K562 (cell line): ENCODE measurements at regions not wholly inside any gene's neighbourhood (a gene's known extent, or its start where the extent isn't known, plus 50 kb on each side); places are given as distances from the start of the nearest gene placed in this dataset.
A peak's percentile ranks its signal among the peaks of the same experiment; 100 is the strongest.

Source experiments
- ATAC-seq: fragments of 200-7000 bp; cut with Tn5 transposase; 3 replicates; pipeline ENCODE4 v1.9.1; 2020; ENCODE audit warnings: moderate library complexity
- BruUV-seq: library from RNA; stranded (reverse); fragments of 400-500 nt; replicated peaks from 2 replicates; lab custom pipeline; 2021; lab: Mats Ljungman, UMichigan
- CTCF ChIA-PET: fragments of 300-600 bp; formaldehyde crosslinking; extraction: SDS; loops from one replicate; lab custom pipeline; 2021; ENCODE audit warnings: low intra/inter-chr PET ratio; lab: Yijun Ruan, JAX
- POLR2A ChIA-PET: fragments of 300-600, 350-650 bp; sonication (Branson Sonifier 250); formaldehyde crosslinking; extraction: SDS; loops from one replicate; lab custom pipeline; 2021; ENCODE audit warnings: antibody characterized with exemption, inconsistent platforms; lab: Yijun Ruan, JAX
- DNase-seq, 4 experiments: peaks; one replicate each; pipeline versions ENCODE4 v3.0.0 to v3.0.0-alpha.2; 2011 to 2018; ENCODE audit warnings: low spot score in 3 of 4, mixed read lengths in 3 of 4; ENCODE audit errors: extremely low read depth in 1 of 4
- FAIRE-seq: peaks from 2 replicates; lab custom pipeline; 2011; peaks lifted over from hg19 to GRCh38; lab: Jason Lieb, UNC
- H2AFZ ChIP-seq: 2 replicates; pipeline ENCODE4 v1.6.0; 2011; ENCODE audit warnings: low read depth, low read length, control low read depth, inconsistent platforms
- H3K27ac ChIP-seq: fragments of 200-600 bp; 3 replicates; pipeline ENCODE4 v1.8.0; 2011; ENCODE audit warnings: low read depth, mild to moderate bottlenecking, control low read depth, inconsistent platforms, low read length, moderate library complexity, mixed read lengths; ENCODE audit errors: extremely low read depth
- H3K27me3 ChIP-seq, 2 experiments: fragments of 300-600 bp in 1 of 2; 2 replicates in 1 of 2; 3 replicates in 1 of 2; pipeline versions ENCODE4 v1.6.0 to v1.8.0; 2011; ENCODE audit warnings: inconsistent platforms in 2 of 2, low read length in 2 of 2, mild to moderate bottlenecking in 1 of 2, mixed read lengths in 1 of 2, moderate library complexity in 1 of 2; ENCODE audit not compliant: control insufficient read depth in 2 of 2, insufficient read depth in 2 of 2
- H3K36me3 ChIP-seq: fragments of 300-600 bp; 3 replicates; pipeline ENCODE4 v1.8.0; 2011; ENCODE audit warnings: mild to moderate bottlenecking, low read length, inconsistent platforms; ENCODE audit not compliant: control insufficient read depth, insufficient read depth
- H3K4me1 ChIP-seq, 2 experiments: fragments of 200-600 bp in 1 of 2; replicated peaks in 1 of 2; 2 replicates in 1 of 2; 3 replicates in 1 of 2; pipeline versions ENCODE4 v1.5.1 to v1.8.0; 2011; ENCODE audit warnings: inconsistent platforms in 2 of 2, low read length in 2 of 2, mild to moderate bottlenecking in 1 of 2, mixed read lengths in 1 of 2, moderate library complexity in 1 of 2; ENCODE audit not compliant: control insufficient read depth in 2 of 2, insufficient read depth in 2 of 2
- H3K4me2 ChIP-seq: 2 replicates; pipeline ENCODE4 v1.6.1; 2011; ENCODE audit warnings: low read length, control low read depth, inconsistent platforms, mixed read lengths; ENCODE audit not compliant: insufficient read depth
- H3K4me3 ChIP-seq: fragments of 200-600 bp; sonication (generic), shearing (Covaris generic); 2 replicates; pipeline ENCODE4 v1.5.1; 2016; ENCODE audit warnings: control low read depth, inconsistent platforms
- H3K79me2 ChIP-seq: fragments of 200-600 bp; 3 replicates; pipeline ENCODE4 v1.8.0; 2011; ENCODE audit warnings: low read length, inconsistent platforms; ENCODE audit not compliant: control insufficient read depth, insufficient read depth
- H3K9ac ChIP-seq, 2 experiments: 2 replicates each; pipeline versions ENCODE4 v1.6.0 to v1.6.1; 2011; ENCODE audit warnings: low read depth in 2 of 2, low read length in 2 of 2, control low read depth in 1 of 2, inconsistent platforms in 1 of 2, mild to moderate bottlenecking in 1 of 2, mixed read lengths in 1 of 2; ENCODE audit not compliant: insufficient read depth in 1 of 2
- H3K9me1 ChIP-seq: one replicate; pipeline ENCODE4 v1.6.0; 2011; ENCODE audit warnings: inconsistent platforms, mild to moderate bottlenecking, low read length, moderate library complexity; ENCODE audit not compliant: control insufficient read depth, insufficient read depth
- H3K9me3 ChIP-seq: replicated peaks from 2 replicates; pipeline ENCODE4 v1.5.1; 2011; ENCODE audit warnings: low read depth, low read length, inconsistent platforms; ENCODE audit not compliant: control insufficient read depth, insufficient read depth
- H4K20me1 ChIP-seq: replicated peaks from 2 replicates; pipeline ENCODE4 v1.6.1; 2011; ENCODE audit warnings: low read length, inconsistent platforms, mixed read lengths; ENCODE audit not compliant: control insufficient read depth, insufficient read depth
- CBX1 ChIP-seq: sonication (generic); IDR thresholded peaks from 2 replicates; pipeline ENCODE4 v1.6.1; 2016; ENCODE audit warnings: antibody characterized with exemption, low read depth, mild to moderate bottlenecking
- CHD1 ChIP-seq: fragments of 200-600 bp; sonication (generic); IDR thresholded peaks from one replicate; pipeline ENCODE4 v1.6.1; 2012; ENCODE audit warnings: mild to moderate bottlenecking, moderate library complexity, low read length, inconsistent platforms
- E2F4 ChIP-seq: sonication (generic); formaldehyde crosslinking; IDR thresholded peaks from 2 replicates; pipeline ENCODE4 v1.8.0; 2022; ENCODE audit warnings: mild to moderate bottlenecking, low read depth, missing genetic modification reagents
- FOSL1 ChIP-seq: fragments of 200-800 bp; sonication (Bioruptor generic); conservative IDR thresholded peaks from 2 replicates; pipeline ENCODE4 v1.6.1; 2016; ENCODE audit warnings: missing genetic modification characterization, missing compliant biosample characterization
- FOXJ3 ChIP-seq: sonication (generic); formaldehyde crosslinking; IDR thresholded peaks from 2 replicates; pipeline ENCODE4 v1.4.0; 2020; ENCODE audit warnings: mild to moderate bottlenecking, missing genetic modification reagents
- FOXP1 ChIP-seq: sonication (generic); formaldehyde crosslinking; IDR thresholded peaks from 2 replicates; pipeline ENCODE4 v1.8.0; 2022; ENCODE audit warnings: mild to moderate bottlenecking, missing genetic modification reagents
- GTF3C2 ChIP-seq: IDR thresholded peaks from 3 replicates; pipeline ENCODE4 v1.6.1; 2011; ENCODE audit warnings: borderline replicate concordance, mild to moderate bottlenecking, moderate library complexity; ENCODE audit not compliant: insufficient read length; ENCODE audit errors: extremely low read depth
- NCOA6 ChIP-seq: fragments of 450-650 bp; IDR thresholded peaks from 2 replicates; pipeline ENCODE4 v1.6.1; 2017; ENCODE audit warnings: mild to moderate bottlenecking
- NELFE ChIP-seq: IDR thresholded peaks from 2 replicates; pipeline ENCODE4 v1.6.1; 2011; ENCODE audit warnings: mild to moderate bottlenecking; ENCODE audit not compliant: insufficient read depth, insufficient read length
- PHB ChIP-seq: fragments of 250-450 bp; sonication (Bioruptor Pico); IDR thresholded peaks from 2 replicates; pipeline ENCODE4 v1.5.0; 2021
- RAD21 ChIP-seq, 2 experiments: fragments of 250-450 bp in 1 of 2; fragments of 450-650 bp in 1 of 2; sonication (Bioruptor Pico) in 1 of 2; formaldehyde crosslinking in 1 of 2; IDR thresholded peaks in 1 of 2; conservative IDR thresholded peaks in 1 of 2; 2 replicates each; pipeline versions ENCODE4 v1.4.0 to v1.8.0; 2020 to 2022; ENCODE audit warnings: mild to moderate bottlenecking in 2 of 2, moderate library complexity in 1 of 2
- ZNF174 ChIP-seq: fragments of 250-450 bp; sonication (Bioruptor Pico); IDR thresholded peaks from 2 replicates; pipeline ENCODE4 v1.4.0; 2020; ENCODE audit warnings: mild to moderate bottlenecking
- ZNF3 ChIP-seq: fragments of 250-450 bp; sonication (Bioruptor Pico); IDR thresholded peaks from 2 replicates; pipeline ENCODE4 v1.5.0; 2021; ENCODE audit warnings: mild to moderate bottlenecking, moderate library complexity
- ZNF354B ChIP-seq: fragments of 250-450 bp; sonication (Bioruptor Pico); IDR thresholded peaks from 2 replicates; pipeline ENCODE4 v1.4.0; 2020
- ZNF695 ChIP-seq: fragments of 450-650 bp; formaldehyde crosslinking; IDR thresholded peaks from 2 replicates; pipeline ENCODE4 v1.4.0; 2020; ENCODE audit warnings: mild to moderate bottlenecking, moderate library complexity
- WGBS: fragments of 100-300 bp; shearing (Covaris generic); methylation state at CpG from one replicate; pipeline ENCODE4 v1.1.6; 2016; ENCODE audit warnings: low coverage, mixed read lengths; ENCODE audit not compliant: insufficient coverage; ENCODE audit errors: missing lambda C conversion rate; 5-methylcytosine and 5-hydroxymethylcytosine counted together
- in situ Hi-C: fragments of 300-500 bp; cut with MboI; formaldehyde crosslinking; loops from 4 replicates; pipeline ENCODE4 v1.15.0; 2018; ENCODE audit warnings: inconsistent platforms, mixed read lengths
- intact Hi-C: fragments of 100-400 bp; cut with micrococcal nuclease; formaldehyde crosslinking; loops from 2 replicates; pipeline ENCODE4 v1.14.2; 2022
- TF ChIP-seq, protein P1 (sequence below): fragments of 450-650 bp; formaldehyde crosslinking; IDR thresholded peaks from 2 replicates; pipeline ENCODE4 v1.4.0; 2020; ENCODE audit warnings: mild to moderate bottlenecking
- TF ChIP-seq, protein P2 (sequence below), 3 experiments: IDR thresholded peaks in 2 of 3; conservative IDR thresholded peaks in 1 of 3; 2 replicates each; pipeline ENCODE4 v1.5.1; 2011 to 2012; ENCODE audit warnings: low read length in 3 of 3, mild to moderate bottlenecking in 3 of 3, control low read depth in 2 of 3, improper control_type of control experiment in 1 of 3, inconsistent platforms in 1 of 3, low read depth in 1 of 3, mixed read lengths in 1 of 3, moderate library complexity in 1 of 3; ENCODE audit not compliant: insufficient read depth in 2 of 3

GRCh38 chr16:63289834-63290460 lies 1253.7 kb upstream of the CDH8 start:
- ChIA-PET POLR2A (no interaction called here), CTCF (no interaction called here)
- Histone ChIP-seq H3K4me2 (no peak overlapping the region), H4K20me1 (no peaks in the 10 kb centered on the region), H3K36me3 (no peaks in the 10 kb centered on the region), H3K9ac (no peak overlapping the region), H3K27me3 (no peaks in the 10 kb centered on the region), H2AFZ (no peak overlapping the region), H3K9me3 (no peaks in the 10 kb centered on the region), H3K79me2 (no peaks in the 10 kb centered on the region), H3K4me1 (no peaks in the 10 kb centered on the region), H3K4me3 (no peak overlapping the region), H3K27ac (no peak overlapping the region), H3K9me1 (no peaks in the 10 kb centered on the region)
- ATAC-seq (no peak), FAIRE-seq (no peak), DNase-seq (peak; percentile 6 to 20 (median 12))
- BruUV-seq, result no TSS peak
- intact Hi-C loops (no loop called here), in situ Hi-C loops (no loop called here)
- 2% methylated on average over 13 of the region's 16 CpGs for WGBS
- TF ChIP-seq RAD21 (CRISPR knock-in tag; conservative IDR thresholded peaks at IDR 0.05 in 1 of 2, IDR thresholded peaks at IDR 0.05 in 1 of 2) (peak; percentile 36 to 60), E2F4 (CRISPR knock-in tag) (no peak), GTF3C2 (no peak), FOXJ3 (no peak), FOSL1 (tag) (no peak), FOXP1 (CRISPR knock-in tag) (no peak), PHB (CRISPR knock-in tag) (no peak), NELFE (no peak), ZNF695 (no peak), CBX1 (no peak), CHD1 (no peak), ZNF354B (no peak), ZNF174 (no peak), NCOA6 (no peak), ZNF3 (CRISPR knock-in tag) (no peak)
- TF ChIP-seq, protein P1, sequence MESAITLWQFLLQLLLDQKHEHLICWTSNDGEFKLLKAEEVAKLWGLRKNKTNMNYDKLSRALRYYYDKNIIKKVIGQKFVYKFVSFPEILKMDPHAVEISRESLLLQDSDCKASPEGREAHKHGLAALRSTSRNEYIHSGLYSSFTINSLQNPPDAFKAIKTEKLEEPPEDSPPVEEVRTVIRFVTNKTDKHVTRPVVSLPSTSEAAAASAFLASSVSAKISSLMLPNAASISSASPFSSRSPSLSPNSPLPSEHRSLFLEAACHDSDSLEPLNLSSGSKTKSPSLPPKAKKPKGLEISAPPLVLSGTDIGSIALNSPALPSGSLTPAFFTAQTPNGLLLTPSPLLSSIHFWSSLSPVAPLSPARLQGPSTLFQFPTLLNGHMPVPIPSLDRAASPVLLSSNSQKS (CRISPR knock-in tag), result no peak
- TF ChIP-seq, protein P2, sequence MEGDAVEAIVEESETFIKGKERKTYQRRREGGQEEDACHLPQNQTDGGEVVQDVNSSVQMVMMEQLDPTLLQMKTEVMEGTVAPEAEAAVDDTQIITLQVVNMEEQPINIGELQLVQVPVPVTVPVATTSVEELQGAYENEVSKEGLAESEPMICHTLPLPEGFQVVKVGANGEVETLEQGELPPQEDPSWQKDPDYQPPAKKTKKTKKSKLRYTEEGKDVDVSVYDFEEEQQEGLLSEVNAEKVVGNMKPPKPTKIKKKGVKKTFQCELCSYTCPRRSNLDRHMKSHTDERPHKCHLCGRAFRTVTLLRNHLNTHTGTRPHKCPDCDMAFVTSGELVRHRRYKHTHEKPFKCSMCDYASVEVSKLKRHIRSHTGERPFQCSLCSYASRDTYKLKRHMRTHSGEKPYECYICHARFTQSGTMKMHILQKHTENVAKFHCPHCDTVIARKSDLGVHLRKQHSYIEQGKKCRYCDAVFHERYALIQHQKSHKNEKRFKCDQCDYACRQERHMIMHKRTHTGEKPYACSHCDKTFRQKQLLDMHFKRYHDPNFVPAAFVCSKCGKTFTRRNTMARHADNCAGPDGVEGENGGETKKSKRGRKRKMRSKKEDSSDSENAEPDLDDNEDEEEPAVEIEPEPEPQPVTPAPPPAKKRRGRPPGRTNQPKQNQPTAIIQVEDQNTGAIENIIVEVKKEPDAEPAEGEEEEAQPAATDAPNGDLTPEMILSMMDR (IDR thresholded peaks at IDR 0.05 in 2 of 3, conservative IDR thresholded peaks at IDR 0.05 in 1 of 3; ENCODE audit: insufficient read depth in 2 of 3, low read depth in 1 of 3, low read length in 3 of 3), result peak; percentile 29 to 50 (median 46); a peak in 4 of 6 replicates
